Natural killer cell treated with Interleukin-12 subunit alpha and Interleukin-12 subunit beta and Interleukin-15 and Interleukin-18, amount 100 ng/mL, for 72 hours (primary cell): ENCODE measurements at regions not wholly inside any gene's neighbourhood (a gene's known extent, or its start where the extent isn't known, plus 50 kb on each side); places are given as distances from the start of the nearest gene placed in this dataset.

Source experiments
- ATAC-seq, 2 donors: fragments of 150-1000 bp; cut with Tn5 transposase in 1 of 2; sonication (Bioruptor Pico), chemical (Tn5 transposase) in 1 of 2; 2 replicates each; pipeline ENCODE4 v1.10.0; 2021
- DNase-seq: peaks from one replicate; pipeline ENCODE4 v3.0.0; 2022; ENCODE audit warnings: low spot score
- H3K27ac Mint-ChIP-seq, 2 donors: 1 replicate in 1 of 2; 2 replicates in 1 of 2; pipeline ENCODE4 v1.8.0; 2022; ENCODE audit warnings: mixed read lengths in 2 of 2, mild to moderate bottlenecking in 1 of 2, moderate library complexity in 1 of 2
- H3K27me3 Mint-ChIP-seq, 2 donors: 1 replicate in 1 of 2; 2 replicates in 1 of 2; pipeline ENCODE4 v1.8.0; 2022; ENCODE audit warnings: mixed read lengths in 2 of 2
- H3K36me3 Mint-ChIP-seq: one replicate; pipeline ENCODE4 v1.8.0; 2022; ENCODE audit warnings: mixed read lengths
- H3K4me1 Mint-ChIP-seq, 2 donors: 1 replicate in 1 of 2; 2 replicates in 1 of 2; pipeline ENCODE4 v1.8.0; 2022; ENCODE audit warnings: low read depth in 2 of 2, mixed read lengths in 2 of 2, mild to moderate bottlenecking in 1 of 2
- H3K4me3 Mint-ChIP-seq: one replicate; pipeline ENCODE4 v1.8.0; 2022; ENCODE audit warnings: mixed read lengths
- H3K9me3 Mint-ChIP-seq: 2 replicates; pipeline ENCODE4 v1.8.0; 2022; ENCODE audit warnings: mixed read lengths

DNA sequence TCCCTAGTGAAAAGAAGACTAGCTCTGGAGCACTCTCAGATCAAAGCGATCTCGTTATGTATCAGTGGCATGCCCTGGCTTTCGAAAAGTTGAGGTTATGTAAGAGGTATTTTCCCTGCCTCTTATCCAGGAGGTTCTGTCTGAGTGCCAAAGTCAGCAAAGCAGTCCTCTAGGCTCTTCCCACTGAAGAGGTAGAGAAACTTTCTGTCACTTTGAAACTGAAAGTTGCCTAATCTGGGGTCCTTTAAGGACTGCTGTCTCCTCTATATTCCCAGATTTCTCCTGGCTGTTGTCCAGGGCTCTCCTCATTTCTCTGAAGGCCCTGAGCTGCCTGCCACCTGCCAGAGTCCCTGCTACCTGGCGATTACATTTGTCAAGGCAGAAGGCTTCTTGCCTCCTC is 96.3 kb downstream of the B3GNT2 start:
- ATAC-seq (no peak), DNase-seq (peak; percentile 34)
- H3K36me3 Mint-ChIP-seq = no peaks in the 10 kb centered on the region
- no peak overlapping the region for H3K27ac Mint-ChIP-seq
- H3K27me3 Mint-ChIP-seq = peaks cover 0 to 3% of the 10 kb centered on the region in 2 donors
- no peak overlapping the region for H3K4me3 Mint-ChIP-seq
- H3K4me1 Mint-ChIP-seq = peaks cover 12 to 13% of the 10 kb centered on the region in 2 donors
- H3K9me3 Mint-ChIP-seq = no peaks in the 10 kb centered on the region

DNA sequence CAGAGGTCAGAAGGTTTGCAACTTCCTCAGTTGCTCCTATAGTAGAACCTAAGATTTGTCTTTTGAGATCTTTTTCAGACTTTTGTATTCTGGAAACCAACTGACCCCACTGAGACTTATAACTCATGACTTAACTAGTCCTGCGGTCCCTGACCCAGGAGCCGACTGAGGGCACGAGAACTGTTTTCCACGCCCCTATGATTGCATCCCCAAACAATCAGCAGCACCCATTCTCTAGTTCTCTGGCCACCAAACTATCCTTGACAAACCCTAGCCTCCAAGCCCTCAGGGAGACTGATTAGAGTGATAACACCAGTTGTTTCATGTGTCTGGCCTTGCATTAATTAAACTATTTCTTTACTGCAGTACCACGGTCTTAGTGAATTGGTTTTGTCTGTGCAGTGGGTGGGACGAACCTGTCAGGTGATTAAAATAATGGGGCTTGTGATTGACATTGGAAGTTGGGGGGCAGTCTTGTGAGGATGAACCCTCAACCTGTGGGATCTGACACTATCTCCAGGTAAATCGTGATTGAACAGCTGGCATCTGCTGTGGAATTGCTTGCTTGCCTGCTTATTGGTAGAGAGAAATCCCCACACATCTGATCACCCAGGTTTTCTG is 95.7 kb downstream of the B3GNT2 start:
- H3K9me3 Mint-ChIP-seq = no peaks in the 10 kb centered on the region
- H3K27me3 Mint-ChIP-seq = peaks cover 0 to 3% of the 10 kb centered on the region in 2 donors
- H3K36me3 Mint-ChIP-seq = no peaks in the 10 kb centered on the region
- no peak overlapping the region for H3K27ac Mint-ChIP-seq
- peaks cover 12 to 14% of the 10 kb centered on the region in 2 donors for H3K4me1 Mint-ChIP-seq
- H3K4me3 Mint-ChIP-seq = no peak overlapping the region
- DNase-seq (peak; percentile 57), ATAC-seq (no peak)

DNA sequence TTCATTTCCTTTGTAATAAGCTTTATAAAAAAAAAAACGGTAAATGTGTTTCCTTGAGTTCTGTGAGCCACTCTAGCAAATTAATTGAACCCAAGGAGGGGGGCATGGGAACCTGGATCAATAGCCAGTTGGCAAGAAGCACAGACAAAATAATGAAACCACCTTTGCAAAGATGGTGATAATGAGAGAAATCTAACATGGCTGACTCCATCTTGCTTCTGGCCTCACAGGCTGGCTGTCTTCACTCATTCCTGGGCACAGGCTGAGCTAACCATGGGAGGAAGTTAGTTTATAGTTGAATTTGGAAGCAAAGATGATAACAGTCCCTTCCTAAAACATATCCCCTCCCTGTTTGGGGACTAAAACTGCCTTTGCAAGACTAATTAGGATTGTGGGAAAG is 95.1 kb downstream of the B3GNT2 start:
- H3K4me1 Mint-ChIP-seq = peaks cover 12 to 15% of the 10 kb centered on the region in 2 donors
- no peaks in the 10 kb centered on the region for H3K36me3 Mint-ChIP-seq
- ATAC-seq (no peak), DNase-seq (peak; percentile 16)
- no peak overlapping the region for H3K4me3 Mint-ChIP-seq
- no peaks in the 10 kb centered on the region for H3K9me3 Mint-ChIP-seq
- H3K27ac Mint-ChIP-seq = no peak overlapping the region
- peaks cover 0 to 2% of the 10 kb centered on the region in 2 donors for H3K27me3 Mint-ChIP-seq

DNA sequence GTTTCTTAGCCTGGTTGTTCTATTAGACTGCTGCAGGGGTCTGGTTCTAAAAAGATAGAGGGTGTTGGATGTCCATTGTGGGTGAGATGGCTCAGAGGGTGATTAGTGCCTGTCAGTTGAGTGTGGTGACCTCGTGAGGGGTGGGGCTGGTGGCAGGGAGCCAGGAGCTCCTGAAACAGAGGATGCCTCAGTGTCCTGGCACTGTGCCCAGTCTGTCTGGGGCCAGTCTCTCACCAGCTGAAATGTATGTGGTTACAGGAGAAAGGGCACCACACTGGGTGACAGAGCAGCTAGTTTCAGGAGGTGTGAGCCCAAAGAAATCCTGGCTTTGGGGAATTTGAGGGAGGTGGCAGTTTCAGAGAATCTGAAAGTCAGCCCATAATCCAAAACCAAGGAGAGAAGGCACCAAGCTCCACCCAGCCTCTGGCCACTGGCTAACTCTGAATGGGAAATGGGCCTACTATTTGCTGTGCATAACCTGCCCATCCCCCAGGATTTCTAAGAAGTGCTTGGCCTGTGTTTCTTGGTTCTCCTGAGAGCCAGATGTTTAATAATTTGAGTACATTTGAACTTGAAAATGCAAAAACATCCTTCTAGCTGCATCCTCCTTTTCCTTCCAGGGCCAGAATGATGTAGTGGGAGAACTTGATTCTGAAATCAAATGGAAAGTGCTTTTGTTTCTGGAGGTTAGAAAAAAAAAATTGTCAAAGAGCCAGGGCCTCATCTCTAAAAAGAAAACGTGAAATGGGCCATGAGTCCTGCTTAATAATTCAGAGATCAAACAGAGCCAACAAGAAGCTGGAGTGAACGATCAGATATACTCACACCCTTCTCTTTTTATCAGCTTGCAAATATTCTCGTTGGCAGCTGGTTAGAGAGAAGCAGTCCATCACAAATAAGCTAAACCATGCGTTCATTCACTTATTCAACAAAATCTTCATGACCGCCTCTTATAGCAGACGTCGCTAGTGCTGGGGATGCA is 92.3 kb downstream of the B3GNT2 start:
- Mint-ChIP-seq H3K36me3 (no peaks in the 10 kb centered on the region), H3K4me1 (peaks cover 12 to 18% of the 10 kb centered on the region in 2 donors)

DNA sequence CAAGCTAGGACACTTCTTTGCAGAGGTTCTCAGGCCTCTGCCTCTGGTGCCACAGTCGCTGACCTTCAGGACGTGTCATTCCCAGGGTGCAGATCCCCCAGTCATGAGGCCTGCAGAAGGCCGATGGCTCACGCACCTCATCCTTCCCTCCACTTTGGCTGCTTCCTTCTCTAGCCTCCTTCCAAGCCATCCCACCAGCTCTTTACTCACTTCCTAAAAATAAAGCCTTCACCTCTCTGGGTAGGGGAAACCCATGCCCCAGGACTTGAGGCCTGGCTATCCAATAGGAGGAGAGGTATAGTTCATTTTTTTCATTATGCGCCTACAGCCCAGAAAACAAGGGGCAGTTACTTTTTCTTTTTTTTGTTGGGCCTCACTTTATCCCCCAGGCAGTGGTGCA is 91.4 kb downstream of the B3GNT2 start:
- no peak for ATAC-seq
- peak; percentile 10 for DNase-seq
- peak overlapping the region in 1 of 2 donors; percentile 60 for H3K27ac Mint-ChIP-seq
- H3K36me3 Mint-ChIP-seq = no peaks in the 10 kb centered on the region
- no peaks in the 10 kb centered on the region for H3K27me3 Mint-ChIP-seq
- H3K4me1 Mint-ChIP-seq = peaks cover 12 to 18% of the 10 kb centered on the region in 2 donors
- H3K4me3 Mint-ChIP-seq = no peak overlapping the region
- H3K9me3 Mint-ChIP-seq = no peaks in the 10 kb centered on the region

More for the DNA sequence above, 92.3 kb downstream of the B3GNT2 start:
- H3K4me3 Mint-ChIP-seq = peak overlapping the region; percentile 18
- ATAC-seq (peak in 1 of 2 donors; percentile 67), DNase-seq (peak; percentile 62)
- H3K27me3 Mint-ChIP-seq = no peaks in the 10 kb centered on the region
- peak overlapping the region in 1 of 2 donors; percentile 60 for H3K27ac Mint-ChIP-seq
- H3K9me3 Mint-ChIP-seq = no peaks in the 10 kb centered on the region

DNA sequence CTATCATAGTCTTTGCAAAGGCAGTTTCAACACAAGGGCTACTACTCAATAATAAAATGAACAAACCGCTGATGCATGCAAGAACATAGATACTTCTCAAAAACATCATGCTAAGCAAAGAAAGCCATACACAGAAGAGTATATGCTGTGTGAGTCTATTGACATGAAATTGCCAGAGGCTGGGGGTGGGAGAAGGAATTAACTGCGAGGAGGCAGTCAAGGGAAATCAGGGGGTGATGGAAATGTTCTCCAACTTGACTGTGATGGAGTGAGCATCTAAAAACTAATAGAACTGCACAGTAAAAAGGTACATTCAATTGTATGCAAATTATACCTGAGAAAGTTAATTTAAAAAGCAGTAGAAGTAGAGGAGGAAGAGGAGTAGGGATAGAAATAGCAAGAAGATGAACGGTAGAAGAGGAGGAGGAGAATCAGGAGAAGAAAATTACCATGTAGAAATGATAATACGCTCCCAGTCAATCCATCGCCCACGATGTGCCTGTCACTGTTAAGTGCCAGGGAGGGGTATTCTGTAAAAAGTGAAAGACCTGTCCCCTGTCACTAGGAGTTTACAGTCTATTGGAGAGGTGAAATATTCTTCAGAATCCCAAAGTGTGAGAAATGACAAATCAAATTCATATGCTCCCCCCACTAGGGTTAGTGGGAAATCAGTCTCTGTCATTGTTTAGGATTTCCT is 90.3 kb downstream of the B3GNT2 start:
- no peaks in the 10 kb centered on the region for H3K36me3 Mint-ChIP-seq
- H3K9me3 Mint-ChIP-seq = no peaks in the 10 kb centered on the region
- no peak for ATAC-seq
- no peaks in the 10 kb centered on the region for H3K27me3 Mint-ChIP-seq
- no peak overlapping the region for H3K4me3 Mint-ChIP-seq
- no peak overlapping the region for H3K27ac Mint-ChIP-seq
- peaks cover 12 to 18% of the 10 kb centered on the region in 2 donors for H3K4me1 Mint-ChIP-seq
- no peak for DNase-seq

DNA sequence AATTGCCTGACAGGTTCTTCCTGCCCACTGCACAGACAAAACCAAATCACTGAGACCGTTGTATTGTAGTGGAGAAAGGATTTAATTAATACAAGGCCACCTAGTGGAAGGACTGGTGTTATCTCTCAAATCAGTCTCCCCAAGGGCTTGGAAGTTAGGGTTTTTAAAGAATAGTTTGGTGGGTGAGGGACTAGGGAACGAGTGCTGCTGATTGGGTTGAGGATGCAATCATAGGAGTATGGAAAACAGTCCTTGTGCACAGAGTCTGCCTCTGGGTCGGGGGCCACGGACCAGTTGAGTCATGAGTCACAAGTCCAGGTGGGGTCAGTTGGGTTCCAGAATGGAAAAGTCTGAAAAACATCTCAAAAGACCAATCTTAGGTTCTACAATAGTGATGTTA is 89.1 kb downstream of the B3GNT2 start:
- Mint-ChIP-seq H3K27me3 (no peaks in the 10 kb centered on the region), H3K36me3 (no peaks in the 10 kb centered on the region), H3K27ac (no peak overlapping the region), H3K4me1 (peaks cover 12 to 18% of the 10 kb centered on the region in 2 donors), H3K9me3 (no peaks in the 10 kb centered on the region), H3K4me3 (no peak overlapping the region)
- ATAC-seq (no peak), DNase-seq (no peak)

DNA sequence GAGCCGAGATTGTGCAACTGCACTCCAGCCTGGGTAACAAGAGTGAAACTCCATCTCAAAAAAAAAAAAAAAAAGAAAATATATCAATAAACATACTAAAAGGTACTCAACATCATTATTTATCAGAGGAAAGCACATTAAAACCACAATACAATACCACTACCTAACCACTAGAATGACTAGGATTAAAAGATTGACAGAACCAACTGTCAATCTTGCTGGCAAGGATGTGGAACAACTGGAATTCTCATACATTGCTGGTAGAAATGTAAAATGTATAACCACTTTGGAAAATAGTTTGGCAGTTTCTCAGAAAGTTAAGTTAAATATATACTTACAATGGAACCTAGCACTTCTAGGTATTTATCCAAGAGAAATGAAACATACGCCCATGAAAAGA is 88.6 kb downstream of the B3GNT2 start:
- peaks cover 12 to 18% of the 10 kb centered on the region in 2 donors for H3K4me1 Mint-ChIP-seq
- H3K27me3 Mint-ChIP-seq = no peaks in the 10 kb centered on the region
- no peaks in the 10 kb centered on the region for H3K9me3 Mint-ChIP-seq
- H3K27ac Mint-ChIP-seq = no peak overlapping the region
- no peak for ATAC-seq
- H3K36me3 Mint-ChIP-seq = no peaks in the 10 kb centered on the region
- peak; percentile 8 for DNase-seq
- H3K4me3 Mint-ChIP-seq = no peak overlapping the region

DNA sequence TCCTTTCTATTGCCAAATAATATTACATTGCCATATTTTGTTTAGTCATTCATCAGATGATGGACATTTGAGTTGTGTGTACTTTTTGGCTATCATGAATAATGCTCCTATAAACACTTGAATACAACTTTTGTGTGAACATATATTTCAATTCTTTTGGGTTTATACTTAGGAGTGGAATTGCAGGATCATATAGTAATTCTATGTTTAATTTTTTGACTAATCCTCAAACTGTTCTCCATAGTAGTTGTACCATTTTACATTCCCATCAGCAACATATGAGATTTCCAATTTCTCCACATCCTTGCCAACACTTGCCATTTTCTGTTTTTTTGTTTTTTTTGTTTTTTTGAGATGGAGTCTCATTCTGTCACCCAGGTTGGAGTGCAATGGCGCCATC is 87.2 kb downstream of the B3GNT2 start:
- ATAC-seq (no peak), DNase-seq (no peak)
- H3K4me1 Mint-ChIP-seq = peaks cover 9 to 16% of the 10 kb centered on the region in 2 donors
- no peaks in the 10 kb centered on the region for H3K9me3 Mint-ChIP-seq
- no peaks in the 10 kb centered on the region for H3K27me3 Mint-ChIP-seq
- H3K36me3 Mint-ChIP-seq = no peaks in the 10 kb centered on the region
- no peak overlapping the region for H3K27ac Mint-ChIP-seq
- no peak overlapping the region for H3K4me3 Mint-ChIP-seq

DNA sequence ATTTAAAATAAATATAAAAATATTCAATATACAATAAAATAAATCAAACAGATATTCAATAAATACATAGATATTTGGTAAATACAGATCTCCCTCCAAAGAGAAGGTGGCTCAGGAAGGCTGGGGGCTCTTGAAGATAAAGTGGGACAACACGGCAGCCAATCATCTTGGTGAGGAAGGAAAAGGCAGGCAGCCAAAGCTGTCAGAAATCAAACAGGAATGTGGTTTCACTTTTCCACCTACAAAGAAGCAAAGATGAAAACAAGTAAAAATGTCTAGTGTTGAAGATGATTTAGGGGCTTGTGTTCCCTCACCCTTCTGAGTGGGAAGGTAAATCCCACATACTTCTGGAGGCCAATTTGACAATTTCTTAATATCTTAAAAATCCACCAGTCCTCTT is 85.7 kb downstream of the B3GNT2 start:
- Mint-ChIP-seq H3K9me3 (peaks cover 5% of the 10 kb centered on the region), H3K27ac (no peak overlapping the region), H3K4me1 (peaks cover 0 to 6% of the 10 kb centered on the region in 2 donors), H3K27me3 (no peaks in the 10 kb centered on the region), H3K4me3 (no peak overlapping the region), H3K36me3 (peaks cover 10% of the 10 kb centered on the region)
- DNase-seq = no peak
- no peak for ATAC-seq

DNA sequence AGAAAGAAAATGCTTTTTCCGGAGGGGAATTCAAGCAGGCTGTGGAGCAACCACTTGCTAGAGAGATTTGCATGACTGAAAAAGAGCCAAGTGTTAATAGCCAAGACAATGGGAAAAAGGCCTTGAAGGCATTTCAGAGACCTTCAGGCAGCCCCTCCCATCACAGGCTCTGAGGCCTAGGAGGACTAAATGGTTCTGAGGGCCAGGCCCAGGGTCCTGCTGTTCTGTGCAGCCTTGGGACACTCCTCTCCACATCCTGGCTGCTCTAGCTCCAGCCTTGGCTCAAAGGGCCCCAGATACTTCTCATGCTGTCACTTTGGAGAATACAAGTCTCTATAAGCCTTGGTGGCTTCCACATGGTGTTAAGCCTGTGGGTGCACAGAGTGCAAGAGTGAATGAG is 81.8 kb downstream of the B3GNT2 start:
- Mint-ChIP-seq H3K27ac (no peak overlapping the region), H3K4me3 (no peak overlapping the region), H3K9me3 (peaks cover 5% of the 10 kb centered on the region), H3K27me3 (no peaks in the 10 kb centered on the region), H3K36me3 (peaks cover 10% of the 10 kb centered on the region), H3K4me1 (no peaks in the 10 kb centered on the region)
- DNase-seq (no peak), ATAC-seq (no peak)
